ENCODE measurements at regions not wholly inside any gene's neighbourhood (a gene's known extent, or its start where the extent isn't known, plus 50 kb on each side); places are given as distances from the start of the nearest gene placed in this dataset.

DNA sequence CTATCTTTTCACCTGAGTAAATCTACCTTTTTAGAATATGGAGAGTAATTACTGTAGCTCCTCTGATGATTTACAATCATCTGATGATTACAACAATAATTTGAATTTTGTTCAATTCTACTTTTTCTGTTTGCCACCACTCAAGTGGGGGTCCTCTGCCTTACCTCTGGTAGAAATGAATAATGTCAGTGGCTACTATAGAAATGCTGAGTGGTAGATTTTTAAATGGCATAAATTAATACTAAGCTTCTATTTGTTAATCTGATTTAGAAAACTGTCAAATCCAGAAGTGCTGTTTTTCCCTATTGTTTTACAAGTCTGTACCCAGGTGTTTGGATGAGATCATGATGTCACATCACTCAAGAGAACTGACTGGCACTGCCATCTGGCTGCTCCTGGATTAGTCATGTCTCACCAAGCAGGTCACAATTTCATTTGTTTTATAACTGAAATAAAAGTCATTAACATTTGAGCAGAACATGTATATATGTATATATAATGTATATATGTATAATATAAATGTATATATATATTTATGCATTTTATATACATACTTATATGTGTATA lies 494.8 kb downstream of the TBC1D4 start:
- Histone ChIP-seq H3K4me3 (no peak overlapping the region), H3K9ac (ENCODE audit: low read depth in 2 of 2, low read length in 2 of 2) (no peak overlapping the region), H3K4me1 (no peaks in the 10 kb centered on the region), H3K27ac (no peak overlapping the region), H3K27me3 (no peaks in the 10 kb centered on the region), H3K36me3 (no peaks in the 10 kb centered on the region), H3K9me3 (no peaks in the 10 kb centered on the region)
- intact Hi-C loops (cut with DNase I): no loop called here
- TF ChIP-seq, protein P1, sequence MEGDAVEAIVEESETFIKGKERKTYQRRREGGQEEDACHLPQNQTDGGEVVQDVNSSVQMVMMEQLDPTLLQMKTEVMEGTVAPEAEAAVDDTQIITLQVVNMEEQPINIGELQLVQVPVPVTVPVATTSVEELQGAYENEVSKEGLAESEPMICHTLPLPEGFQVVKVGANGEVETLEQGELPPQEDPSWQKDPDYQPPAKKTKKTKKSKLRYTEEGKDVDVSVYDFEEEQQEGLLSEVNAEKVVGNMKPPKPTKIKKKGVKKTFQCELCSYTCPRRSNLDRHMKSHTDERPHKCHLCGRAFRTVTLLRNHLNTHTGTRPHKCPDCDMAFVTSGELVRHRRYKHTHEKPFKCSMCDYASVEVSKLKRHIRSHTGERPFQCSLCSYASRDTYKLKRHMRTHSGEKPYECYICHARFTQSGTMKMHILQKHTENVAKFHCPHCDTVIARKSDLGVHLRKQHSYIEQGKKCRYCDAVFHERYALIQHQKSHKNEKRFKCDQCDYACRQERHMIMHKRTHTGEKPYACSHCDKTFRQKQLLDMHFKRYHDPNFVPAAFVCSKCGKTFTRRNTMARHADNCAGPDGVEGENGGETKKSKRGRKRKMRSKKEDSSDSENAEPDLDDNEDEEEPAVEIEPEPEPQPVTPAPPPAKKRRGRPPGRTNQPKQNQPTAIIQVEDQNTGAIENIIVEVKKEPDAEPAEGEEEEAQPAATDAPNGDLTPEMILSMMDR (IDR thresholded peaks at IDR 0.05): no peak
- no peak for DNase-seq

DNA sequence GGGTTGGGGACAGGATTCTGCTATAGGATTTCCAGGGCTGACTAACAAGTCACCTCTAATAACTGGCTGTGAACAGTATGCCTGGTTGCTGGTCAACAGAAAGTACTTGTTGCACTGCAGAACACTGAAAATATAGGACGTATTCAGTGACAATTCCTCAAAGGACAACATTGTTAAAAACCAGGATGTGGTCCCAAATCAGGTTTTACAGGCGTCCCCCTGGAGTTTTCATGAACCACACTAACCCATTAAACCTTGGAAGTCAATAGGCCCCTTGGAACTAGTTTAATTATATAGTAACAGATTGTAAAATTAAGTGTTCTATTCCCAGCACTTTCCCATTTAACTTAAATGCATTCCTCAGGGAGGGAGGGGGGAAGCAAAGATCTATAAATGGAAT lies 495.4 kb downstream of the TBC1D4 start:
- no peaks in the 10 kb centered on the region for H3K9me3 ChIP-seq
- H3K4me3 ChIP-seq: no peak overlapping the region
- H3K36me3 ChIP-seq: no peaks in the 10 kb centered on the region
- H3K27ac ChIP-seq: no peak overlapping the region
- intact Hi-C loops (cut with DNase I): no loop called here
- H3K4me1 ChIP-seq: no peaks in the 10 kb centered on the region
- no peak for DNase-seq
- H3K9ac ChIP-seq (ENCODE audit: low read depth in 2 of 2, low read length in 2 of 2): no peak overlapping the region
- no peaks in the 10 kb centered on the region for H3K27me3 ChIP-seq
- TF ChIP-seq, protein P1 (IDR thresholded peaks at IDR 0.05): no peak

DNA sequence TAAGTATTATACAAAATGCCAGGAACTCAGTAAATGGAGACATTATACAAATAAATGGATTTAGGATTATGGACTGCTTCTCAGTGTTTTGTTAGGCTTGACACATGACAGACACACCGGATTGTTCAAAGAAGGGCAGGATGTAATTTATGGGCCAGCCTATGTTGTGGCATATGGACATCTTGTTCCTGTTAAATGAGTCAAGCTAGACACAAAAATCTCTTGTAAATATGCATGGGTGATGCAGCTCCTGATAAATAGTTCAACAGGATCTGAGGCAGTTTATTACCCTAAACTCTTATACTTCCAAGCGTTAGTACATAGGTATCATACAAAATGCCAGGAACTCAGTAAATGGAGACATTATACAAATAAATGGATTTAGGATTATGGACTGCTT lies 502.3 kb downstream of the TBC1D4 start:
- TF ChIP-seq, protein P1 (IDR thresholded peaks at IDR 0.05): no peak
- intact Hi-C loops (cut with DNase I): no loop called here
- Histone ChIP-seq H3K9ac (ENCODE audit: low read depth in 2 of 2, low read length in 2 of 2) (no peak overlapping the region), H3K4me1 (no peaks in the 10 kb centered on the region), H3K27me3 (no peaks in the 10 kb centered on the region), H3K27ac (no peak overlapping the region), H3K4me3 (no peak overlapping the region), H3K9me3 (no peaks in the 10 kb centered on the region), H3K36me3 (no peaks in the 10 kb centered on the region)
- no peak for DNase-seq

DNA sequence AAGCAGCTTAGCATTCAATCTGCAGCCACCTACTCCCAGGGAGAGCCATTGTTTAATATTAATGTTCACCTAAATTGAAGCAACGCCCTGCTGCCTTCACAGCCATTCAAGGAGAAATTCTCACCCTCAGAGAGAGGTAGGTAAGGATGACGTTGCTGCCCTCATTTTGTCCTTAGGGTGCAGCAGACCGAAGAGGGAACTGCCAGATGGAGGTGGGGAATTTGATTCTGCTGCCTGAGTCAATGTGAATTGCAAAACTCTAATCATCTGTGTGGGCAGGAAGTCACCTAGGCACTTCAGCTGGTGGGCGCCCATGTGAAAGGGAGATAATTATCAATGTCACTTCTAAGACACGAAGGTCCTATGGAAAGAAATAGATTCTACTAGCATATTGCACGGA lies 503.4 kb downstream of the TBC1D4 start:
- intact Hi-C loops (cut with DNase I): no loop called here
- no peak overlapping the region for H3K27ac ChIP-seq
- no peak for DNase-seq

DNA sequence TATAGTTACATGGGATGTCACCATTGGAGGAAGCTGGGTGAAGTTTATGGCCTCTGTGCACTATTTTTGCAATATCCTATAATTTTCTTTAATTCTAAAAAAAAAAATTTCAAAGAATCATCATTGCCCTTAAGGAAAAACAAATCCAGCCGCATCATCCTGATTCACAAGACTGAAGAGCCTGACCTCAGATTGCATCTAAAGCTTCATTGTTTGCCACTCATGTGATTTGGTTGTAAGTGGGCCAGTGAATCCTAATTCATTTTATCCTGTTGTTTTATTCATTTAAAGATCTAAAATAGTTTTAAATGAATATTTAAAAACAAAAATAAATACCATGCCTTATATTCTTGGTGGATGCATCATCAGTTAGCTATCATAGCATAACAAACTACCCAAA lies 504.5 kb downstream of the TBC1D4 start:
- TF ChIP-seq, protein P1 (IDR thresholded peaks at IDR 0.05): no peak
- intact Hi-C loops (cut with DNase I): no loop called here
- H3K9me3 ChIP-seq: no peaks in the 10 kb centered on the region
- no peaks in the 10 kb centered on the region for H3K4me1 ChIP-seq
- H3K27me3 ChIP-seq: no peaks in the 10 kb centered on the region
- H3K4me3 ChIP-seq: no peak overlapping the region
- H3K27ac ChIP-seq: no peak overlapping the region
- DNase-seq: no peak
- H3K9ac ChIP-seq (ENCODE audit: low read depth in 2 of 2, low read length in 2 of 2): no peak overlapping the region
- H3K36me3 ChIP-seq: no peaks in the 10 kb centered on the region

More for the DNA sequence above, 503.4 kb downstream of the TBC1D4 start:
- H3K27me3 ChIP-seq: no peaks in the 10 kb centered on the region
- no peak overlapping the region for H3K9ac ChIP-seq (ENCODE audit: low read depth in 2 of 2, low read length in 2 of 2)
- H3K9me3 ChIP-seq: no peaks in the 10 kb centered on the region
- no peaks in the 10 kb centered on the region for H3K4me1 ChIP-seq
- TF ChIP-seq, protein P1 (IDR thresholded peaks at IDR 0.05): no peak
- no peak overlapping the region for H3K4me3 ChIP-seq
- no peaks in the 10 kb centered on the region for H3K36me3 ChIP-seq

All from colonic mucosa (tissue), 4 donors.